HL-60 (cell line): ENCODE measurements at regions not wholly inside any gene's neighbourhood (a gene's known extent, or its start where the extent isn't known, plus 50 kb on each side); places are given as distances from the start of the nearest gene placed in this dataset.

Experiments used
- GABPA ChIP-seq: IDR thresholded peaks from 2 replicates; pipeline ENCODE4 v1.6.1; 2012; ENCODE audit warnings: low read depth
- POLR2AphosphoS5 ChIP-seq: IDR thresholded peaks from 2 replicates; pipeline ENCODE4 v1.6.1; 2012; ENCODE audit warnings: low read depth
- SPI1 ChIP-seq: IDR thresholded peaks from 2 replicates; pipeline ENCODE4 v1.6.1; 2012; ENCODE audit warnings: low read depth, mild to moderate bottlenecking, borderline replicate concordance
- TF ChIP-seq, protein P1 (sequence below): IDR thresholded peaks from one replicate; pipeline ENCODE4 v1.5.1; 2011; ENCODE audit warnings: low read length, control low read depth, inconsistent platforms; ENCODE audit not compliant: insufficient read depth
- TF ChIP-seq, protein P2 (sequence below): IDR thresholded peaks from 2 replicates; pipeline ENCODE4 v1.6.1; 2012; ENCODE audit warnings: low read depth; ENCODE audit not compliant: insufficient replicate concordance

DNA sequence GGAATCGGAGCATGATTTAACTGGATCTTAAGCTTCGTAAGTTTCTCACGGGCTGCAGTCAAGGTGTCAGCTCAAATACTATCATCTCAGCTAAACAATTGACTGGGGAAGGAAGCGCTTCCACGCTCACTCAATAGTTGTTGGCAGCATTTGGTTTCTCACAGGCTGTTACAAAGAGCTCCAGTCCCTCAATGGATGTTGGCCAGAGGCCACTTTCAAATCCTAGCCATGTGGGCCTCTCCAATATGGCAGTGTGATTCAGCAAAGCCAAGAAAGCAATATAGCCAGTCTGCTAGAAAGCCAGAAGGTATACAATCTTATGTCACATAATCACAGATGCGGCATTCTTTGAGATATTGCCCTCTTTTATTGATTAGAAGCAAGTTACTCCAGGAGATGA, 98.3 kb upstream of the PHACTR1 start:
- TF ChIP-seq, protein P1, sequence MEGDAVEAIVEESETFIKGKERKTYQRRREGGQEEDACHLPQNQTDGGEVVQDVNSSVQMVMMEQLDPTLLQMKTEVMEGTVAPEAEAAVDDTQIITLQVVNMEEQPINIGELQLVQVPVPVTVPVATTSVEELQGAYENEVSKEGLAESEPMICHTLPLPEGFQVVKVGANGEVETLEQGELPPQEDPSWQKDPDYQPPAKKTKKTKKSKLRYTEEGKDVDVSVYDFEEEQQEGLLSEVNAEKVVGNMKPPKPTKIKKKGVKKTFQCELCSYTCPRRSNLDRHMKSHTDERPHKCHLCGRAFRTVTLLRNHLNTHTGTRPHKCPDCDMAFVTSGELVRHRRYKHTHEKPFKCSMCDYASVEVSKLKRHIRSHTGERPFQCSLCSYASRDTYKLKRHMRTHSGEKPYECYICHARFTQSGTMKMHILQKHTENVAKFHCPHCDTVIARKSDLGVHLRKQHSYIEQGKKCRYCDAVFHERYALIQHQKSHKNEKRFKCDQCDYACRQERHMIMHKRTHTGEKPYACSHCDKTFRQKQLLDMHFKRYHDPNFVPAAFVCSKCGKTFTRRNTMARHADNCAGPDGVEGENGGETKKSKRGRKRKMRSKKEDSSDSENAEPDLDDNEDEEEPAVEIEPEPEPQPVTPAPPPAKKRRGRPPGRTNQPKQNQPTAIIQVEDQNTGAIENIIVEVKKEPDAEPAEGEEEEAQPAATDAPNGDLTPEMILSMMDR: no peak
- TF ChIP-seq POLR2AphosphoS5 (no peak), GABPA (no peak), SPI1 (no peak)
- TF ChIP-seq, protein P2, sequence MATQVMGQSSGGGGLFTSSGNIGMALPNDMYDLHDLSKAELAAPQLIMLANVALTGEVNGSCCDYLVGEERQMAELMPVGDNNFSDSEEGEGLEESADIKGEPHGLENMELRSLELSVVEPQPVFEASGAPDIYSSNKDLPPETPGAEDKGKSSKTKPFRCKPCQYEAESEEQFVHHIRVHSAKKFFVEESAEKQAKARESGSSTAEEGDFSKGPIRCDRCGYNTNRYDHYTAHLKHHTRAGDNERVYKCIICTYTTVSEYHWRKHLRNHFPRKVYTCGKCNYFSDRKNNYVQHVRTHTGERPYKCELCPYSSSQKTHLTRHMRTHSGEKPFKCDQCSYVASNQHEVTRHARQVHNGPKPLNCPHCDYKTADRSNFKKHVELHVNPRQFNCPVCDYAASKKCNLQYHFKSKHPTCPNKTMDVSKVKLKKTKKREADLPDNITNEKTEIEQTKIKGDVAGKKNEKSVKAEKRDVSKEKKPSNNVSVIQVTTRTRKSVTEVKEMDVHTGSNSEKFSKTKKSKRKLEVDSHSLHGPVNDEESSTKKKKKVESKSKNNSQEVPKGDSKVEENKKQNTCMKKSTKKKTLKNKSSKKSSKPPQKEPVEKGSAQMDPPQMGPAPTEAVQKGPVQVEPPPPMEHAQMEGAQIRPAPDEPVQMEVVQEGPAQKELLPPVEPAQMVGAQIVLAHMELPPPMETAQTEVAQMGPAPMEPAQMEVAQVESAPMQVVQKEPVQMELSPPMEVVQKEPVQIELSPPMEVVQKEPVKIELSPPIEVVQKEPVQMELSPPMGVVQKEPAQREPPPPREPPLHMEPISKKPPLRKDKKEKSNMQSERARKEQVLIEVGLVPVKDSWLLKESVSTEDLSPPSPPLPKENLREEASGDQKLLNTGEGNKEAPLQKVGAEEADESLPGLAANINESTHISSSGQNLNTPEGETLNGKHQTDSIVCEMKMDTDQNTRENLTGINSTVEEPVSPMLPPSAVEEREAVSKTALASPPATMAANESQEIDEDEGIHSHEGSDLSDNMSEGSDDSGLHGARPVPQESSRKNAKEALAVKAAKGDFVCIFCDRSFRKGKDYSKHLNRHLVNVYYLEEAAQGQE: no peak
